T-helper 2 cell (primary cell): ENCODE measurements at regions not wholly inside any gene's neighbourhood (a gene's known extent, or its start where the extent isn't known, plus 50 kb on each side); places are given as distances from the start of the nearest gene placed in this dataset.

Experiments
- DNase-seq, 5 experiments: peaks; one replicate each; pipeline versions ENCODE4 v3.0.0 to v3.0.0-alpha.2; 2012 to 2022

DNA sequence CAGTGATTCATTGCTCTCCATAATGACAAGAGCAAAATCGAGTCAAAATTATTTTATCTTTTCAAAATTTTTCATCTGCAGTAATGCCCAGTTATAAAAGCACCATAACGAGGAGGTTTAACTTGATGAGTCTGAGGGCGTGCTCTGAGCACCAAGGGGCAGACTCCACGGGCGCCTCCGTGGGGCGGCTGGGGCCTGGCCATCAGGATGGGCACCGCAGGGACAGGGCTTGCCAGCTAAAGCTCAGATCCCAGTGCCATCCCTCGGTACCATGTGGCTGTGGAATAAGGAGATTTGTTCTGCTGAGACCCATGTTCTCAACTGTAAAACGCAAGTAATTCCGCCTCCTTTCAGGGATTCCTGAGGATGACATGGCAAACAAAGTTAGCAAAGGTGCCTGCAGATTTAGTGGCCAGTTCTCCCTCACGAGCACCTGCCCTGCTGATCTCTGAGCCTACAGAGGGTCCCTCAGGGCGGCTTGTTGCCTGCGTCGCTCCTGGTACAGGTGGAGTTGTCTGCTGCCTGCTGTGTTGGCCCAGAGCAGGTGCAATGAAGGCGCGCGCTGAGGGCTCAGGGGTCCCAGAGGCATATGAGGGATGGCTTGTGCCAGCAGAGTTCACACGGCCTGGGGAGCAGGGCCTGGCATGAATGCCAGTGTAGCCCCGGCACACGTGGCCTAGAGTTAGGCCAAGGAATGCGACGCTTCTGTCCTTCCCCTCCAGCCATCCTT lies 584.4 kb downstream of the TCERG1L start:
- DNase-seq, result no peak

DNA sequence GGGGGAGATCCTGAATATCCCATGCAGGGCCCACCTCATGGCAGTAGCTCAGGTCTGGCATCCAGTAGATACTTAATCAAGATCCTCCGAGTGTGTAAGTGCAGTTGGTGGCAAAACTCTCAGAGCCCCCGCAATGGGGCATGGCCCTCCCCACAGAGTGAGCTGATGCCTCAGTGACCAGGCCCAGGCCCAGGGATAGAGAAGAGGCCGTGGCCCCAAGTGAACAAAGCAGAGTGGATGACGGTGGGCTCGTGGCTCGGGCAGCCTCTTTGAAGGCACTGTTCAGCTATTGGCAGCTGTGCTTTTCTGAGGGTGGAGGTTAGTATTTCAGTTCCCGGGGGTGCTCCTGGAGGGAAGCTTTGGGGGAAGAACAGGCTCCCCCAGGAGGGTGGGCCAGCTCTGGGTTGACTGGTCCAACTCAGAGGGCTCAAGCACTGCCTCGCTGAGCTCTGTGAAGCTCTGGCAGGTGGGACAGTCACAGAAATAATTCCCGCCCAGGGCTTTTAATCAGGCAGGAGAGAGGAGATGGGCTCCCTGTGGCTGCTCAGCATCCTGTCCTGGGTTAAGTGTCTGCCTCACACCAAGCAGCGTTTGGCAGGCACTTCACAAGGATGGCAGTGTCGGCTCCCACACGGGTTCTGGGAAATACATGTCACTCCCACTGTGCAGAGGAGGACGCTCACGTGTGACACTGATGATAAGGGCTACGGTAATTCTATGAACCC lies 583.6 kb downstream of the TCERG1L start:
- no peak for DNase-seq

DNA sequence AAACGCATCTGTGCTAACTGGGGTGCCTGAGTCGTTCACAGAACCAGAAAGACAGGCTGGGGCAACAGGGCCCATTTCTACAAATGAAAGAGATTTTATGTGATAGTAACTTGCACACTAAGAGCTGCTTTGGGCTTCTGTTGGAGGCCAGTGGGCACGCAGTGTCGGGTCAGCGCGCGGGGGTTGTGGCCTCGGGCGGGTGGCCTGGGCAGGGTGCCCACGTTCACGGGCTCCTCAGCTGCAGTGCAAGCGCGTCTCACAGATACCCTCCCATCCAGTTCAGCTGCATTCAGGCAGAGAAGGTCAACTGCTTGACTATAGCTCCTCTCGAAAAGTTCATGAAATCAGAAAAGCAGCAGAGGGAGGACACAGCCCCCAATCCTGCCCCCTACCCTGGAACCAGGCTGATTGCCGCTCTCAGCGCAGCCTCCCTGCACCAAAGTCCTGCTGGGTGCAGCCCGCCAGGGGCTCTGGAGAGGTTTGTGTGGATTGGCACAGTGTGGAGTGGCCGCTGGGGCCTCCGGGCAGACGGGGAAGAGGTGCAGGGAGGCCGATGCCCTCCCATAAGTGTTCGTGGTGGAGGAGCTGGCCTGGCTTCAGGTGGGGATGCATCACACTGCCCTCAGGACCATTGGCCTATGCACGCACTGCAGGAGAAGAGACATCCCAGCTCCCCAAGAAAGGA lies 582.8 kb downstream of the TCERG1L start:
- no peak for DNase-seq

DNA sequence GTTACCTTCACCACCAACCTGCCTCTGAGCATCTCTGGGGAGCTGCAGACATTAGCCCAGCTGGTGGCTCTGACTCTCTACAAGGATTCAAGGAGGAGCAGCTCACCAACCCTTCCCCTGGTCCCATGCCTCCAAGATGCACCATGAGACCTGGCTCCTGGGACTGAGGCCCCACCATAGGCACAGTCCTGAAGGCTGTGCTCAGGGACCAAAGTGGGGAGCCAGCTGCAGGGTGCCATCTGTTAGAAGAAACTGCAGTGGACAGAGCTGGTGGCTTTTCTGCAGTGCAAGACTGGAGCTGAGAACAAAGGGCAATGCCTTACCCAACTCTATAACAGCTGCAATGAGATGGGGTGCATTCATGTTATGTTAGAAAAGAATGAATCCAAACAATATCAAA lies 581.6 kb downstream of the TCERG1L start:
- no peak for DNase-seq

DNA sequence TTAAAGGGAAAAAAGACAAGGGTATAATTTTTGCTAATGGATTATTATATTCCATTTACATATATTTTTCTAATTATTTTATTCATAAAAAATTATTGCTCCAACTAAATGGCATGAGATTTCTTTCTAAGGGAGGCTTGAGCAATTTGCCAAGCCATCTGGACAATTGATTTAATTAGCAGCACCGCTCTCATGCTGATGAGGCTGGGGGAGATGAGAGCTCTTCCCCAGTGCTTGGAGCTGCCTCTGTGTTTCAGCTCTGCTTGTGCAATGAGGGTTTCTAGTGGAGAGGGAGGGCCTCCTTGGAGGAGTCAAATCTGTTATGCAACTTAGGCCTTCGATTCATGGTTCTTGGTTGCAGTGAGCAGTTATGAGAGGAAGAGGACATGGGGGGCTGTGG lies 574.3 kb downstream of the TCERG1L start:
- no peak for DNase-seq

DNA sequence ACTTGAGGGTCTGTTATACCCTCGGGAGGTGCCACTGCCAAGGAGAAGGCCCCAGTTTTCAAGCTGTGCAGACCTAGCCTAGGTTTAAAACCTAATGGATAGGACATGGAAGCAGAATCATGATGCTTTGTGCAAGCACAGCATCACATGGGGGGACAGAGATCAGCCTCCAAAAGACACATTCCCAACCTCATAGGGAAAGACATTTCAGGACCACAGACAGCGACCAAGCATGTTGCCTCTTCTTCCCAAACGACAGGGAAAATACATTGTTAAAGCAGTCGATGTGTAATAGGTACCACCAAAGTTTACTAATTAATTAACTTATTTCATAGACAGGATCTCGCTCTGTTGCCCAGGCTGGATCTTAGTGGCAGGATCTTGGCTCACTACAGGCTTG lies 573.9 kb downstream of the TCERG1L start:
- no peak for DNase-seq

DNA sequence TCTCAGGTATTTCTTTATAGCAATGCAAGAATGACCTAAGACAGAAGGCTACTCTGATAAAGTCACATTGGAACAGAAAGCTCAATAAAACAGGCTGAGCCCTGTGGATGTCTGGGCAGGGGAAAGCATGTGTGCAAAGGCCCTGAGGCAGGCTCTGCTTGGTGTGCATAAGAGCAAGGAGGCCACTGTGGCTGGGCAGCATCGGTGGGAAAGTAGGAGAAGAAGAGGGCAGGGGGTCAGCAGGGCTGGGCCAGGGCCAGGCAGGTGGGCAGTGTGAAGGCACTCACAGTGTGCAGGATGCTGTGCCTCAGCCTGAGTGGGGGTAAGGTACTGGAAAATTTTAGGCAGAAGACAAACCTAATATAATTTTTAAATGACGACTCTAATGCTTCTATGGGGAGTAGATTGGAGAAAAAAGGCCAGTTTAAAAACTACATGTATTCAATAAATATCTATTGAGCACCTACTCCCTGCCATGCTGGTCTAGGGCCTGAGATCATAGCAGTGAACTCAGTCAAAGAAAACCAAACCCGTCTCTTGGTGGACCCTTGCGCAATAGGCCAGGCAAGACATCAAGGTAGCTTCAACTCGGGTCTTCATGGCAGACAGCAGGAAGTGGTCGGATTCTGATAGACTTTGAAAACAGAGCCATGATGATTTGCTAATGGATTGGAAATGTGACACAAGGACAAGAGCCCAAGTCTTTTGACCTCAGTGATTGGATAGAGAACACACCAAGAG lies 572.3 kb downstream of the TCERG1L start:
- no peak for DNase-seq

DNA sequence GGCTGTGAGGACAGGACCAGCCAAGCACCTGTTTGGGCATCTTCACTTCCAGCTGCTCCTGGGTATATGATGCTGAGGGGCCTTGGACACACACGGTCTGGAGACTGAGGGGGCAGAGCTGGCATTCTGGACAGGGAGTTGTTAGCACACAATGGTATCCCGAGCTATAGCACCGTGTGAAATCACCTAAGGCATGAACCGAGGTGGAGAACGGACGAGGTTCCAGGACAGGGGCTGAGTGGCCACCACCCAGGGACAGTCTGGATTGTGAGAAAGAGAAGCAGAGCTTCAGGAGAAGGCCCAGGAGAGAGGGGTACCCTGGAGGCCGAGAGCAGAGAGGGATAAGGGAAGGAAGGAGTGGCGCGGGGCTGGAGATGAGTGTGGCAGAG lies 571.8 kb downstream of the TCERG1L start:
- no peak for DNase-seq

DNA sequence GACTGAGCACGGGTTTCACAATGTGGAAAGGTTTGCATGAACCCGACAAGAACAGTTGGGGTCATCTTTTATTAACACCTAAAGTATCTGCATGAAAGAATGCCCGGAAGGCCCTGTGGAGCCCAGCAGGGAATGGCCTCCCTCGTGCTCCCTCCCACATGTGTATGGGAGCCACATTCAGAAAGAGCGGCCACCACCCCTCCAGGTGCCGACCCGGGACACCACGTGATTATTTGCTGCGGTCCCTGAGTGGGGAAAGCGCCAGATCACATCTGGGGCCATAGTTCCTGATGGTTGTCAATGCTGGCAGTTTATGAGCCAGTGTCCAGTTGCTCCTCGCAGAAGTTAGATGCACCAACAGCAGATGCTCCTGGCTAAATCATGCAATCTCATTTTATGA lies 571.4 kb downstream of the TCERG1L start:
- no peak for DNase-seq

DNA sequence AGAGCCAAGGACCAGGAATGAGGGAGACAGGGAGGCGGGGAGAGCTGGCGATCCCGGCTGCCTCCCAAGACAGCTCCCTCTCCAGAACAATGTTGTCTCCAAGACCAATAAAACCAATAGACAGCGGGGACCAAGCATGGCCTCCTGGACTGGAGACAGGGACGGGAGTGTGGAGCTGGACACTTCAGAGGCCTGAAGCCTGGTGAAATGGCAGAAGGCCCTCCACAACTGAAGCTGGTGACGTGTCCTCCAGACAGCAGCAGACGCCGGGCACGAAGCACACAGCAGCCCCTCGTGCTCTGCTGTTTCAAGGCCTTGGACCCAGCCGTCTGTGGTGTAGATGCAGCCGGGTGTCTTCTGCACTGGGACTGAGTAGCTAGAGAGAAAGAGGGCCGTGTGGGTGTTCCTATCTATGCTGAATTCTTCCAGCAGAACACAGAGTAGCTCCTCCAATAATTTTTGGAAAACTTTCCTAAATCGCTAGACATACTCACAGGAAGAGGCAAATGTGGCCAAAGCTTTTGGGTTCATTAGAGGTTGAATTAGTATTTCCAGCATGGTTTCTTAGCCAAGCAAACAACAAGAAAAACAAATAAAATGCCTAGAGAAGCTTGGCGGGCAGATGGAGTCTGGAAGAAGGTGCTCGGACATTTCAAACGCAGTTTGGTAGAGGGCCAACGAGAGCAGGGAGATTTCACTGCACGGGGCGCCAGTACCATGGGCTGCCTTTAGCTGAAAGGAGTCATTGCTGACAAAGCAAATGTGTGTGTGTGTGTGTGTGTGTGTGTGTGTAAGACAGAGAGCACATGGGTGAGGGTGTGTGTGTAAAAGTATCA lies 570.4 kb downstream of the TCERG1L start:
- no peak for DNase-seq

DNA sequence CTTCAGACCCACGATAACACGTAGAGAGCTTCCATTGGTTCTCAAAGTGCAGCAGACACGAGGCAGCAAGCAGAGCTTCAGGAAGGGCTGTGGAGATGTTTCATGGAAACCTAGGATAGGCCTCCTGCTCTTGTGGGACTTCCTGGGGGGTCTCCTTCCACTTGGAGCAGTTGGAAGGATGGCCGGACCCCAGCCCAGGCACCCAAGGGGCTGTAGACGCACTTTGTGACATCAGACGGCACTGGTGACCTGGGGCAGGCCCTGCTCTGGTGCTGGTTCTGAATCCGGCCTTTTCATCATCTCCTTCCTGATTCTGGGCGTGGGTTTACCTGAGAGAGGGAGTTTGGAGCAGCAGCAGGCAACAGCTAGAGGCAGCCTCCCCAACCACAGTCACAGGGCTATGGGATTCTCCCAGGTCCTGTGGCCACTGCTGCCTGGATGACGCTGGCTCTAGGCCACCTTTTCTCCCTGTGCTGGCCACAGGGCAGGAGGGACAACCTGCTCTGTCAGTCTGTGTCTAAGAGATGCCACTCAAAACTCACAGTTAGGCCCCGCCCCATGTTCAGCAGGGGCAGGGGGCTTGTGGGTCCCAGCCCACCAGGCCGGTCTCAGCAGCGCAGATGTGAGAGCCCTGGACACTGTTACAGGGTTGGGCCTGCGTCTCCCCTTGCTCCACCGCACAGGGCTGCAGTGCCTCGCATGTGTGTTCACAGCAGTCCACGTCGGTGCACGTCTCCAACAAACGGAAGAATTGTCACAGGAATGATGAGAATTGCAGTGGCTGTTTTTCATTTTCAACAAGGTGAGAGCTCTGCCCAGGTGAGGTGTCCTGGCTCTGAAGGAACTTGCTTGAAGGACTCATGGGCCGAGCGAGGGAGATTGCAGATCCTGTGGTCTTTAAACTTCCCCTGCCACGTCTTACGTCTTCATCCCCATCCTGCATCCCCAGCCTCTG lies 569.3 kb downstream of the TCERG1L start:
- no peak for DNase-seq

DNA sequence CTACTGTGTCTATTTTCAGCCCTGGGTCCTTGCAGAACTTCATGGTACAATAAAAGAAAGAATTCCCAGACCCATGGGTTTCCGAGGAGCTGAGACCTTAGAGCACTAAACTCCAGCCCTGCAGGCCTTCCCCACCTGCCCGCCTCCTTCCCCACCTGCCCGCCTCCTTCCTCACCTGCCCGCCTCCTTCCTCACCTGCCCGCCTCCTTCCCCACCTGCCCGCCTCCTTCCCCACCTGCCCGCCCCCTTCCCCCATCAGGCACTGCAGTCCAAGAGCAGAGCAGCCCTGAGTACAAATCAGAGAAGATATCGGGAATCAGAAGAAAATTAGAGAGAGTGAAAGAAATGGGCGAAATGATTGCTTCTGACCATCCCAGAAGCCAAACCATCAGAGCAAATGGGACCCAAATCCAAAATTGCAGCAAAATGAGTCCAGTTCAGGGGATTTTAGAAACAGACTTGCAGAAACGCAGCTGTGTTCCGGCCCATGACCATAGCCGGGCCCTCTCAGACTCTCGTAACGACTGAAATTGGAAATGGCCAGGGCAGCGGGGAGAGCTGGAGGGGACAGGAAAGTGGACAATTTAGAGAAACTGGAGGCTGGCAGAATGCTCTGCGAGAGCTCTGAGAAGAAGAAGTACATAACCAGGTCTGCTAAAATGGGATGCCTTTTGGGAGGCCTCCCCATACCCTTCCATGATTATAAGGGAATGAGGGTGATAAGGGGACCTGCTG lies 568.4 kb downstream of the TCERG1L start:
- DNase-seq, result no peak

DNA sequence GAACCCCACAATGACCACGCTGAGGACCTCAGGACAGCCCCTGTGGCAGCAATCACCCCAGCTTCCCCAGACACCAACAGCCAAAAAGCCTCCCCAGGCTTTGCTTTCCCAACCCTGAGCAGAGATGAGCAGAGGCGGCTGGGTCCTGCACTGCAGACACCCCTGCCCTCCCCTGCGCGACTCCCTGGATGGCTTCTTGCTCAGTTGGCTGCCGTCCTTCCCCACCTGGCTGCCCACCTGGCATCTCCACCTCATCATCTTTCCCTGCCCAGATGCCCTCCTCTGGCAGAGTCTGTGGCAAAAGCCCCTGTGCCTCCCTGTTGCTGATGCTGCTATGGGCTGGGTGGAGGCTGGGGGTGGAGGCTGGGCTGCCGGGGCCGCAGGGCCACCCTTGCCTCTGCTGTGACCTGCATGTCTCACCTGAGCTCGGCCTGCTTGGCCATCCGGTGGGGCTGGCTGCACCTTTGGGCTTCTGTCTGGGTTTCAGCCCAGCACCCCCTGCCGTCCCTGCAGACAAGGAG lies 567.7 kb downstream of the TCERG1L start:
- no peak for DNase-seq

DNA sequence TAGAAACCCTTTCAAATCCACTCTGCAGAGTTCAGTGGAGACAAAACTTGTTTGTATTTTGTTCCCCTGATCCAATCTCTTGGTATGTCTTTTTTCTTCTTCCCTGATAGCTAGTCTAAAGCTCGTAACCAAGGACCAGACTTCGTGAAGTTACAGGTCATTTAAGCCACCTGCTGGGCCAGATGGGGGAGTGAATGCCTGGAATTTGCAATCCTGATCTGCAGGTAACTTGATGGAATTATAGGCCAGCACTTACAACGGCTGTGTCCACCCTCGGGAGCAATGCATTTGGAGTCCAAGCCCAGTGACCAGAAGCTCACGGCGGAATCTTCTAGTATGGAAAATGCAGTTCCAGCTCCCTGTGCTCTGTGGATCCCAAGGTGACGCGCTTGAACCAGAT lies 566.9 kb downstream of the TCERG1L start:
- no peak for DNase-seq

DNA sequence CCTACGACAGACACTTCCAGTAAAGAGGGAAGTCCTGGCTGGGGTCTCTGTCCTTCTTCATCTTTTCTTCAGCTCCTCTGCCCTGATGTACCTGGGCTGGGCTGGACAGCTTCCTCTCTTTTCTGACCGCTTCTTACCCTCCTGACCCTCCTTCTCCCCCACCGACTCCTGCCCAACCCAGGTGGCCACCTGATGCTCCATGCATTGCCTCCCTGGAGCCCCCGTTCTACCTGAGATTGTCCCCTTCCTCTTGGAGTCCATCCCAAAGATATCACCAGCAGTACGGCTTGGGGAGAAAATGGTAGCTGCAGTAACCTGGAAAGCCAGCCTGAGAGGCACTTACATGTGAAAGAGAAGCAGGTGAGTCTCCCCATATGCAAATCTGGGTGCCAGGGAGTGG lies 566.3 kb downstream of the TCERG1L start:
- DNase-seq, result no peak

DNA sequence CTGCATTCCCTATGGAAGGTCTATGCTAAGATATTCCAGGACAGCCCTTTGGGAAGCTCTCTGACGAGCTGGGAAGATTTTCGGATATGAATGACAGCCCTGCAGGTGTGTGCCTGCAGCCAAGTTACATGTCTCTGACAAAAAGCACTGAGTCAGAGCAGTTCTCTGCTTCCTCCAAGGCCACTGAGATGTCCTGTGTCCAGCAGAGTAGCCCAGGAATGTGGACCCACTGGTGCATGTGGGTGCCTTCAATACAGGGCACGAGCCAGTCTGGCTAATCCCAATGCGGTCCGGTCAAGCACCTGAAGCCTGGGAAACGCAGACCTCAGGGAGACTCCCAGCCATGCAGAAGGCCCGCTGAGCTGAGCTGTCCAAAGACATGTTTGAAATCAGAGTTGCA lies 565.7 kb downstream of the TCERG1L start:
- no peak for DNase-seq

DNA sequence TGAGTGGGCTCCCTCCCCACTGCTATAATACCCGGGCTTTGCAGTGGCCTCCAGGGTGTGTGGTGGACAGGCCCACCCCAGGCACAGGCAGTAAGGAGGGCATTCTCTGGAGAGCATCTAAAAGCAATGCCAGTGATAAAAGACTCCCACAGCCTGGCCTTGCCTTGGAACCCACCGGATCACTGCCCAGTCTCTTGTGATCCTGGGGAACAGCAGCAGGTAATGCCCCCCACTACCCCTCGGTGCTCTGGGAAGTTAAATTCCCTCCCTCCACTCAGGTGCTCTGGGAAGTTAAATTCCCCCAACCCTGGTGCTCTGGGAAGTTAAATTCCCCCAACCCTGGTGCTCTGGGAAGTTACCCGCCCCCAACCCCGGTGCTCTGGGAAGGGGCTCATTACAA lies 565.2 kb downstream of the TCERG1L start:
- no peak for DNase-seq

DNA sequence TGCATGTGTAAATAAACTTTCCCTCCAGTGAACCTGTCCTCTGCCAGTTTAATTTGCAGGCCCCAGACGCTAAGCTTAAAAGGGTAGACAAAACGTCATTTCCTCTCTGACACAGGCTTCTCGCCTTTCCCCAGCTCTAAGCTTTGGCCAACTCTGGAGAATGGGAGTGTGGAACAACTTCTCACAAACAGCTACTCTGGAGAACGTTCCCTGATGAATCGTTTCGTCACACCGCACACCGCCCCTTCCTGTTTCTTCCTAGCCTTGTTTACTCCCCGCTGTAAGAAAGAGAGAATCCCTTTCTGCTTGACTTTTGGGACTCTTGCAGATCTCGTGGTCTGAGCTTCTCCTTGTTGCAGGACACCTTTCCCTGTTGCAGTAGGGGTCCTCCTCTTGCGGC lies 564.2 kb downstream of the TCERG1L start:
- DNase-seq, result no peak

DNA sequence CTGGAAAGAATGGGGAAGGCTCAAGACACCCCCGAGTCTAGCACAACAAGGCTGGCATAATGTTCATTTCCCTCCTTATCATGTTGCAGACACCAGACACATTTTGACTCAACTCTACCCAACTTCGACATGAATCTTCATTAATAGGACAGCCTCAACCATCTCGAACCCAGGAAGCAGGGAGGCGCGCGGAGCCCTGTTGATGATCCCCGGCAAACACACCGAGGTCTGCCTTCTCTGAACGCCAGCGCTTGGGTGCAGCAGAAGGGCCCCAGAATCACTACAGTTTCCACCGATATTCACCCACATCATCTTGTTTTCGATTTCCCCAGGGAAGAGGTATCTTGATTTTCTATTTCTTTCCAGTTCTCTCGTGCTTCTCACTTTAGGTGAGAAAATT lies 563.6 kb downstream of the TCERG1L start:
- DNase-seq, result no peak

DNA sequence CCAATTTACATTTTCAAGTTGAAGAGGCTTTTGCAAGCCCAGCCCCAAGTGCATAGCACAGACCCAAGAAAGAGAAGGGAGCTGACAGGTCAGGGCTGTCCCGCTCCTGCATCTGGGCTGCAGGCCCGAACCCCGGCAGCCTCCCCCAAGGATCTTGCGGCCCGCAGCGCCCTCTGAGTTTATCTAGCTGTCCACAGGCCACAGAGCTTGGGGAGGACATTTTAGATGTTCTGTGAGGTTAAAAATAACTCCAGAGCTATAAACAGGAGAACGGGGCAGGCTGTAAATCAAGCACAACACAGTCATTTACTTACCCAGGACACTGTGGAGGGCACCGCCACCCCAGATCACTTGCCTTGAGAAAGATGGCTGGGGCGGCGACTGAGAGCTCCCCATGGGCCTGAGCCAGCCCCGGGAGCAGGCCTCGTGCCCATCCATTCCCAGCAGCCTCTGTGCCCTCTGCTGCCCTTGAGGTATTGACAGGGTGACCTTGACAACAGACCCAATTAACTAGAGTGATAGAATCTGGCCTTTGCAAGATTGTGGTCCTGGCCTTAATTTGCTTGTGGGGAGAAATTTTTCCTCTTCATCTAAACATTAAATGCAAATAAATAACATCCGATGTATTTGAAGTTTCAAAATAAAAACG lies 563.0 kb downstream of the TCERG1L start:
- DNase-seq, result no peak
